H1 (cell line): ENCODE measurements at regions not wholly inside any gene's neighbourhood (a gene's known extent, or its start where the extent isn't known, plus 50 kb on each side); places are given as distances from the start of the nearest gene placed in this dataset.
A peak's percentile ranks its signal among the peaks of the same experiment; 100 is the strongest.

Experiments used
- CTCF ChIA-PET: fragments of 300-600 bp; sonication (Branson Sonifier 250); formaldehyde crosslinking; loops from one replicate; lab custom pipeline; 2021; ENCODE audit not compliant: partially characterized antibody; lab: Charles Lee
- POLR2A ChIA-PET: fragments of 300-600 bp; sonication (Branson Sonifier 250); formaldehyde crosslinking; loops from one replicate; lab custom pipeline; 2021; ENCODE audit warnings: inconsistent platforms; ENCODE audit not compliant: partially characterized antibody; lab: Charles Lee
- DNase-seq, 2 experiments: peaks; one replicate each; pipeline versions ENCODE4 v3.0.0 to v3.0.0-alpha.2; 2010 to 2022; ENCODE audit warnings: low spot score in 2 of 2, low read depth in 1 of 2, mixed read lengths in 1 of 2
- FAIRE-seq: peaks from 2 replicates; lab custom pipeline; 2011; peaks lifted over from hg19 to GRCh38; lab: Jason Lieb, UNC
- H2AFZ ChIP-seq: 2 replicates; pipeline ENCODE4 v1.8.1; 2012; ENCODE audit warnings: low read length, inconsistent platforms
- H2AK5ac ChIP-seq: 2 replicates; pipeline ENCODE4 v1.6.1; 2013; ENCODE audit warnings: low read depth, low read length
- H2BK120ac ChIP-seq: replicated peaks from 2 replicates; pipeline ENCODE3; 2013; ENCODE audit warnings: low read depth, low read length, inconsistent platforms
- H2BK12ac ChIP-seq: 2 replicates; pipeline ENCODE4 v1.6.1; 2013; ENCODE audit warnings: low read depth, low read length
- H2BK15ac ChIP-seq: 2 replicates; pipeline ENCODE4 v1.6.1; 2013; ENCODE audit warnings: low read length
- H2BK20ac ChIP-seq: 2 replicates; pipeline ENCODE4 v1.6.1; 2013; ENCODE audit warnings: low read length
- H2BK5ac ChIP-seq: 2 replicates; pipeline ENCODE4 v1.6.1; 2013; ENCODE audit warnings: low read depth, low read length
- H3K14ac ChIP-seq: 2 replicates; pipeline ENCODE4 v1.6.1; 2013; ENCODE audit warnings: inconsistent platforms; ENCODE audit not compliant: insufficient read length
- H3K18ac ChIP-seq: 2 replicates; pipeline ENCODE4 v1.6.1; 2013; ENCODE audit warnings: low read length; ENCODE audit errors: extremely low read depth
- H3K23ac ChIP-seq: 2 replicates; pipeline ENCODE4 v1.6.1; 2013; ENCODE audit warnings: inconsistent platforms; ENCODE audit not compliant: insufficient read length
- H3K23me2 ChIP-seq: 2 replicates; pipeline ENCODE4 v1.6.1; 2013; ENCODE audit warnings: low read depth, low read length
- H3K27ac ChIP-seq: 2 replicates; pipeline ENCODE4 v1.6.1; 2011; ENCODE audit warnings: low read depth, low read length, inconsistent platforms
- H3K27me3 ChIP-seq, 4 experiments: replicated peaks in 1 of 4; 1 replicate in 1 of 4; 2 replicates in 3 of 4; pipeline versions ENCODE4 v1.6.1 to v1.8.1; 2011 to 2013; ENCODE audit warnings: low read length in 3 of 4, mild to moderate bottlenecking in 3 of 4, inconsistent platforms in 2 of 4, mixed read lengths in 2 of 4, moderate library complexity in 1 of 4; ENCODE audit not compliant: control insufficient read depth in 3 of 4, insufficient read depth in 3 of 4; ENCODE audit errors: extremely low read depth in 1 of 4
- H3K36me3 ChIP-seq, 4 experiments: 2 replicates each; pipeline versions ENCODE4 v1.6.1 to v1.8.1; 2011 to 2013; ENCODE audit warnings: mild to moderate bottlenecking in 4 of 4, low read length in 3 of 4, moderate library complexity in 2 of 4, control low read depth in 1 of 4, inconsistent platforms in 1 of 4; ENCODE audit not compliant: insufficient read depth in 4 of 4, control insufficient read depth in 2 of 4
- H3K4ac ChIP-seq: replicated peaks from 2 replicates; pipeline ENCODE3; 2013; ENCODE audit warnings: low read length, low read depth, mixed read lengths, inconsistent platforms; ENCODE audit not compliant: insufficient read length
- H3K4me1 ChIP-seq, 4 experiments: replicated peaks in 1 of 4; 1 replicate in 1 of 4; 2 replicates in 3 of 4; pipeline versions ENCODE4 v1.6.1 to v1.8.1; 2011 to 2013; ENCODE audit warnings: low read length in 3 of 4, inconsistent platforms in 2 of 4, mixed read lengths in 1 of 4; ENCODE audit not compliant: insufficient read depth in 4 of 4, control insufficient read depth in 3 of 4
- H3K4me2 ChIP-seq, 2 experiments: 2 replicates each; pipeline versions ENCODE4 v1.6.1 to v1.8.1; 2011 to 2013; ENCODE audit warnings: low read depth in 2 of 2, low read length in 2 of 2, control low read depth in 1 of 2, inconsistent platforms in 1 of 2, mild to moderate bottlenecking in 1 of 2; ENCODE audit not compliant: insufficient read depth in 1 of 2
- H3K4me3 ChIP-seq, 4 experiments: fragments of 200-600, 300-600 bp in 1 of 4; sonication (generic), shearing (Covaris generic), sonication (Bioruptor Twin) in 1 of 4; 2 replicates each; pipeline versions ENCODE4 v1.5.1 to v1.8.1; 2011 to 2016; ENCODE audit warnings: low read length in 4 of 4, low read depth in 3 of 4, control low read depth in 2 of 4, inconsistent platforms in 2 of 4, mild to moderate bottlenecking in 2 of 4, mixed read lengths in 1 of 4, moderate library complexity in 1 of 4; ENCODE audit not compliant: insufficient read depth in 2 of 4; ENCODE audit errors: extremely low read depth in 1 of 4
- H3K56ac ChIP-seq: replicated peaks from 2 replicates; pipeline ENCODE3; 2013; ENCODE audit warnings: low read depth, mild to moderate bottlenecking, mixed read lengths, low read length, inconsistent platforms; ENCODE audit not compliant: insufficient read length
- H3K79me1 ChIP-seq: 2 replicates; pipeline ENCODE4 v1.6.1; 2013; ENCODE audit warnings: low read depth, low read length, control low read depth
- H3K79me2 ChIP-seq, 2 experiments: 2 replicates each; pipeline versions ENCODE4 v1.6.1 to v1.8.1; 2012 to 2013; ENCODE audit warnings: low read length in 2 of 2, mild to moderate bottlenecking in 2 of 2, inconsistent platforms in 1 of 2; ENCODE audit not compliant: insufficient read depth in 2 of 2, control insufficient read depth in 1 of 2
- H3K9ac ChIP-seq, 4 experiments: replicated peaks in 1 of 4; 1 replicate in 1 of 4; 2 replicates in 3 of 4; pipeline versions ENCODE4 v1.6.1 to v1.8.1; 2011 to 2013; ENCODE audit warnings: low read depth in 3 of 4, low read length in 3 of 4, control low read depth in 2 of 4, mild to moderate bottlenecking in 2 of 4, moderate library complexity in 2 of 4, inconsistent platforms in 1 of 4; ENCODE audit errors: extremely low read depth in 1 of 4
- H3K9me3 ChIP-seq, 2 experiments: 2 replicates each; pipeline versions ENCODE4 v1.6.1 to v1.8.1; 2012 to 2013; ENCODE audit warnings: mild to moderate bottlenecking in 2 of 2, moderate library complexity in 2 of 2, control low read depth in 1 of 2, inconsistent platforms in 1 of 2, low read depth in 1 of 2, low read length in 1 of 2, mixed read lengths in 1 of 2; ENCODE audit not compliant: insufficient read depth in 2 of 2
- H4K20me1 ChIP-seq, 2 experiments: replicated peaks in 1 of 2; 2 replicates each; pipeline versions ENCODE3 to v1.8.1; 2011 to 2013; ENCODE audit warnings: inconsistent platforms in 2 of 2, low read length in 2 of 2, mild to moderate bottlenecking in 1 of 2; ENCODE audit not compliant: insufficient read depth in 2 of 2, control insufficient read depth in 1 of 2
- H4K5ac ChIP-seq: 2 replicates; pipeline ENCODE4 v1.6.1; 2013; ENCODE audit warnings: low read length, low read depth, mixed read lengths, inconsistent platforms; ENCODE audit not compliant: insufficient read length
- H4K8ac ChIP-seq: 2 replicates; pipeline ENCODE4 v1.8.0; 2013; ENCODE audit warnings: mild to moderate bottlenecking, moderate library complexity, low read length, inconsistent platforms; ENCODE audit not compliant: insufficient read depth; ENCODE audit errors: extremely low read depth
- H4K91ac ChIP-seq: replicated peaks from 2 replicates; pipeline ENCODE3; 2013; ENCODE audit warnings: low read length, mixed read lengths, inconsistent platforms; ENCODE audit not compliant: insufficient read length
- ASH2L ChIP-seq: fragments of 200-600, 300-600 bp; sonication (generic); IDR thresholded peaks from one replicate; pipeline ENCODE4 v1.7.1; 2017; ENCODE audit warnings: low read length
- ATF3 ChIP-seq: IDR thresholded peaks from 2 replicates; pipeline ENCODE4 v1.6.1; 2011; ENCODE audit warnings: low read depth, mild to moderate bottlenecking, low read length; ENCODE audit not compliant: insufficient read depth
- BACH1 ChIP-seq: IDR thresholded peaks from 2 replicates; pipeline ENCODE4 v1.6.1; 2012; ENCODE audit warnings: low read length, improper control_type of control experiment
- BCL11A ChIP-seq, 2 experiments: IDR thresholded peaks; one replicate each; pipeline ENCODE4 v1.6.1; 2011; ENCODE audit warnings: low read depth in 2 of 2, low read length in 2 of 2, mild to moderate bottlenecking in 2 of 2
- CHD1 ChIP-seq: IDR thresholded peaks from 2 replicates; pipeline ENCODE4 v1.6.1; 2012; ENCODE audit warnings: low read depth, low read length, improper control_type of control experiment
- E2F6 ChIP-seq: IDR thresholded peaks from 2 replicates; pipeline ENCODE4 v1.6.1; 2012; ENCODE audit warnings: inconsistent platforms
- JUN ChIP-seq: IDR thresholded peaks from 2 replicates; pipeline ENCODE4 v1.6.1; 2011; ENCODE audit warnings: low read depth, mild to moderate bottlenecking, improper control_type of control experiment, low read length
- KDM1A ChIP-seq: fragments of 200-600, 300-600 bp; sonication (generic); IDR thresholded peaks from 2 replicates; pipeline ENCODE4 v1.7.1; 2016; ENCODE audit warnings: mild to moderate bottlenecking, low read length, borderline replicate concordance
- NANOG ChIP-seq: IDR thresholded peaks from 2 replicates; pipeline ENCODE4 v1.6.1; 2011; ENCODE audit warnings: low read length, low read depth, mild to moderate bottlenecking, inconsistent platforms; ENCODE audit not compliant: insufficient read depth, poor library complexity, severe bottlenecking
- RNF2 ChIP-seq: fragments of 200-900, 300-1000 bp; sonication (generic); IDR thresholded peaks from 2 replicates; pipeline ENCODE4 v1.7.1; 2016; ENCODE audit warnings: borderline replicate concordance, low read depth, mild to moderate bottlenecking, antibody characterized with exemption, low read length; ENCODE audit not compliant: poor library complexity, severe bottlenecking; ENCODE audit errors: missing control alignments
- SIN3A ChIP-seq, 2 experiments: IDR thresholded peaks in 1 of 2; conservative IDR thresholded peaks in 1 of 2; 2 replicates each; pipeline ENCODE4 v1.6.1; 2011 to 2012; ENCODE audit warnings: low read length in 2 of 2, improper control_type of control experiment in 1 of 2, low read depth in 1 of 2, mild to moderate bottlenecking in 1 of 2
- SIRT6 ChIP-seq: IDR thresholded peaks from one replicate; pipeline ENCODE4 v1.7.1; 2012; ENCODE audit warnings: low read length, inconsistent platforms
- TEAD4 ChIP-seq: IDR thresholded peaks from 2 replicates; pipeline ENCODE4 v1.6.1; 2012; ENCODE audit warnings: low read depth, low read length, inconsistent platforms, mixed read lengths
- ZNF274 ChIP-seq: IDR thresholded peaks from 2 replicates; pipeline ENCODE4 v1.7.0; 2012; ENCODE audit warnings: low read length, borderline replicate concordance; ENCODE audit errors: extremely low read depth
- WGBS, 2 experiments: shearing (Covaris generic) in 1 of 2; methylation state at CpG; one replicate each; pipeline versions ENCODE4 v1.1.6 to v1.1.7; 2013 to 2015; ENCODE audit warnings: low lambda C conversion rate in 2 of 2, mixed read lengths in 2 of 2, inconsistent platforms in 1 of 2, low coverage in 1 of 2, missing lambda C conversion rate in 1 of 2; ENCODE audit not compliant: insufficient replicate concordance in 2 of 2, insufficient coverage in 1 of 2, insufficient read length in 1 of 2; ENCODE audit errors: extremely low coverage in 1 of 2, missing lambda C conversion rate in 1 of 2; 5-methylcytosine and 5-hydroxymethylcytosine counted together

GRCh38 chr14:37678916-37679315, 83.5 kb downstream of the TTC6 start:
- no peaks in the 10 kb centered on the region for H3K9me3 ChIP-seq
- no peak overlapping the region for H3K4me3 ChIP-seq
- H2BK20ac ChIP-seq = no peak overlapping the region
- H3K23ac ChIP-seq = no peak overlapping the region
- H3K14ac ChIP-seq = no peak overlapping the region
- no peaks in the 10 kb centered on the region for H3K4me1 ChIP-seq
- WGBS, 2 experiments = 86% methylated on average over 3 of the region's 3 CpGs; no CpG with 5 or more reads in 1 of the 2 experiments
- H3K79me1 ChIP-seq = no peaks in the 10 kb centered on the region
- no peak overlapping the region for H2AK5ac ChIP-seq
- H2AFZ ChIP-seq = 0 out of 2 replicates have a peak overlapping the region, but pooled peaks have one; percentile 0
- H4K91ac ChIP-seq = no peak overlapping the region
- H2BK120ac ChIP-seq = no peak overlapping the region
- H4K20me1 ChIP-seq = no peaks in the 10 kb centered on the region
- H2BK15ac ChIP-seq = no peak overlapping the region
- no peak overlapping the region for H3K9ac ChIP-seq
- FAIRE-seq (no peak), DNase-seq (no peak)
- H3K36me3 ChIP-seq = no peaks in the 10 kb centered on the region
- no peak overlapping the region for H3K4ac ChIP-seq
- ChIA-PET POLR2A (no interaction called here), CTCF (no interaction called here)
- no peaks in the 10 kb centered on the region for H3K23me2 ChIP-seq
- no peaks in the 10 kb centered on the region for H3K79me2 ChIP-seq
- H3K27me3 ChIP-seq = peaks cover 0 to 1% (median 0%) of the 10 kb centered on the region in 4 experiments; a peak in 1 of 7 replicates
- H3K18ac ChIP-seq = no peak overlapping the region
- no peak overlapping the region for H3K27ac ChIP-seq
- H2BK5ac ChIP-seq = no peak overlapping the region
- no peak overlapping the region for H3K4me2 ChIP-seq
- H3K56ac ChIP-seq = no peak overlapping the region
- no peak overlapping the region for H4K8ac ChIP-seq
- H2BK12ac ChIP-seq = no peak overlapping the region
- no peak overlapping the region for H4K5ac ChIP-seq
- TF ChIP-seq TEAD4 (no peak), SIRT6 (no peak), BACH1 (no peak), KDM1A (no peak), JUN (no peak), ASH2L (no peak), ATF3 (no peak), E2F6 (no peak), CHD1 (no peak), BCL11A (IDR thresholded peaks at IDR 0.05; ENCODE audit: low read depth in 2 of 2, low read length in 2 of 2) (no peak), SIN3A (conservative IDR thresholded peaks at IDR 0.05 in 1 of 2, IDR thresholded peaks at IDR 0.05 in 1 of 2; ENCODE audit: low read depth in 1 of 2, low read length in 2 of 2) (no peak), NANOG (no peak), RNF2 (no peak), ZNF274 (no peak)
